ENCODE measurements at regions not wholly inside any gene's neighbourhood (a gene's known extent, or its start where the extent isn't known, plus 50 kb on each side); places are given as distances from the start of the nearest gene placed in this dataset.

DNA sequence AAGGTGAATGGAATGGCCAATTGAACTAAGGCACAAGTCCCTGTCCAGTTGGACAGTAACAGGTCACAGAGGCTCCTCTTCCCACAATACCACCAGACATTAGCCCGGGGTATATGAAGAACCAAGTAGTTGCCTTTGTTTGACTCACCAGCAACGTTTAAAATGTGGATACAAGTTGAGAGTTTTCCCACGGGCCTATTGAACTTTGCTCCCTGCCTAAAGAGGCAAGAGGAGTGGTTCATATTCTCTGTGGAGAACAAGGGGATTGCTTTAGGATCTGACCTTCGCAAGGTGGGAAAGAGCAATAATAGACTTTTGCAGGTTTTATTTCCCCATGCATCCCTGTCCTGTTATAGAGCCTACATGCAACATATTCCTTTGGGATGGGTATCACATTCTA, 177.2 kb downstream of the POU4F1 start:
- no peak for DNase-seq

DNA sequence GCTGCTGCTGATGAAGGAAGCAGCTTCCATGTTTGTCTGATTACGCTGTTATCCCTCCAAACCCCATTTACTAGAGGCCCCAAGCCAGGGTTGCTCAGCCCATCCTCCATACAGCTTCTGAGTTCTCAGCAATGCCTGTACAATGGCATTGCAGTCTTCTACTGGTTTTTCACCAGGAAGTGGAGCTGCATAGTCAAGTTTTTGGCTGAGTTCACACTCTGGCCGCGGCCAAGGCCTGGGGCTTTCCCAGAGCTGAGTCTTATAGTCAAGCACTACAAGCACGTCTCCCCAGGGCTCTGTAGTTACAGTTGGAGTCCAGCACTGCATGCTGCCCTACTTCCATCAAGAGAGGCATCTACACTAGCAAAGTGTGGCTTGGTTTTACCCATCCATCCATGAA, 182.5 kb downstream of the POU4F1 start:
- DNase-seq = peak in 17 of 56 donors; percentile 3 to 51 (median 19)

DNA sequence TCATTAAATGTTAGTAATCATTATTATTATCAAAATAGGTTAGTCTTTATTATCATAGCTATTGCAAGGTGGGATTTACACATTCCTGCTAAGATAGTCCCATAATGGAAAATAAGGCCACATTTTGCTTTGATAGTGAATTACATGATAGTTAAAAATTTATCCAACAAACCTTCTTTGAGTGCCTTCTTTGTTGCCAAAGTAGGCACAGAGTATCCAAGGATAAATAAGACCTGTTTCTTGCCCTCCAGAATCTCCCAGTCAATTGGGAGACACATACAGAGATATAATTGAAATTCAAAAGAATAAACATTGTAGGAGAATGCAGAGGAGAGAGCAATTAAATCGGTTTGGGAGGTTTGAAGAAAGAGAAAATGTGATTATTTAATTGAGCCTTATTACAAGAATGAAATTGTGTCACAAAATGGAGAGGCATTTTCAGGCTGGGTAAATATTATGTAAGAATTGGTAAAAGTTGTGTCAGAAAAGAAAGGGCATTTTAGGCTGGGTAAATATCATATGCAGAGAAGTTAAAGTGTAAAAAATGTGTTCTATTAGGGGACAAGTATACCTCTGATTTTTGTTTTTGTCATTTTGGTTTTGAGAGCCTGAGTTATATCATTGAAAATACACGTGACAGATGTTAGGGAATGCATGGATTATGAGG, 189.3 kb downstream of the POU4F1 start:
- no peak for DNase-seq

DNA sequence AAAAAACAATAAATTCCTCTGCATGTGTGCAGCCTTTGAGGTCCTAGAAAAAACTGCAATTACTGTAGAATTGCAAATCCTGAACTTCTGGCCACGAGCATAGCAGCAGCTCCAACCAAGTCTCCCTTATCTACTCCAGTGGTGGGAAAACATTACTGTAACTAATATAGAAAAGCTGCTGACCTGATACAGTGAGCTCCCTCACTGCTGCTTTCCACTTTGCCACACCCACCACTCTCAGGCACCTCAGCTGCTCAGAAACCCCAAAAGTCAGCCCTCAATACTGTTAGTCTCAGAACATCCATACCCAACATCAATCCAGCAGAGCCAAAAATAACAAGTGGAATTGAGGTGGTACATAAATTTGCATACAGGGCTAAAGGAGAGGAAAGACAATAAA, 192.5 kb downstream of the POU4F1 start:
- DNase-seq = no peak

DNA sequence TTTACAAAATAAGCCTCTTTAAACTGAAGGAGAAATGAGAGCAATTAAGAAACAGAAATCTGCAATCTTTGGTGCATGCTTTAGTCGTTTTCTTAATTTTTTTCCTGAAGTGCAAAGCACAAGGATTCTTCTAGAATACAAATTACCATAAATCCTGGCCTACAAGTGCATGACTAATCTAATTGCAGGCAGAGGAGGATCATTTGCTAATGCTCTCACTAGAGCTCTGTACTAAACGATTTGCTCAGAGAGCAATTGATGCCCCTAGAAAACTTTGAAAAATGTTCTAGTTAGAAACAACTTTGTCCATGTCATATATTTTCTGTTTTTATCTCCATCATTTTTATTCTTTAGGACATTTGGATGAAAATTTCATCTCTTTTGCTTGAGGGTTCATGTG, 193.2 kb downstream of the POU4F1 start:
- DNase-seq = peak in 1 of 56 donors; percentile 20

DNA sequence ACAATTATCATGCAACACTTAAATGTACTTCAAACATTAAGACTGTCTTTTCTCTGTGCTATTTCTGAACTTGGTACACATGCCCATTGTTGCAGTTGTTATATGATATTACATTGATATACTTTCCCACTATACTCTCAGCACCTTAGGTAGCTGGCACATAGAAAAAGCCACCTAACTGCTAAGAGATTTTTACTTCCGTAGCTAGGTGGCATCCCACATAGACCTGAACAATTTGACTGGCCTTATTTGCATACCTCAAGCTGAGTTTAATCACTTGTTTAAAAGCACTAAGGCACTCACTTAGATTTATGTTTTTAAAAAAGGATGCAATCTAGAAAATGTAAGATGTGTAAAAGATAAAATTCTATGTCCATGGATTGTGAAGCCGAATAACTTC, 194.2 kb downstream of the POU4F1 start:
- DNase-seq = peak in 1 of 56 donors; percentile 22

DNA sequence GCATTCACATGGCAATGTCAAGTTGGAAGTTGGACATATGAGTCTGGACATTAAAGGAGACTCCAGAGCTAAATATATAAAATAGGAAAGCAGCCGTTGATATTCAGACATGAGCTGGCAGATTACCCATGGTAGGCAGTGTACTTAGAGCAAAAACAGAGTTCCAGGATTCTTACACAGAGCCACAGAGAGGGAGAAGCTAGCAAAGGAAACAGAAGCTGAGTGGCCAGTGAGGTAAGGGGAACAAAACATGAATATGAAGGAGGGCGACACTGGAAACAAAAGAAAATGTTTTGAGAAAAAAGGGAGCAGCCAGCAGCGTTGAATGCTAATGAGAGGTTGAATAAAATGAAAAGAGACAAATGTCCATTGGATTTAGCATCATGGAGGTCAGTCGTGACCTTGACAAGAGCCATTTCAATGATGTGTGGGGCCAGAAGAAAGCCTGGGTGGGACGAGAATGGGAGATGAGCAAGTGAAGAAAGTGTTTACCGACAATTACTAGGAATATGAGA, 198.4 kb downstream of the POU4F1 start:
- no peak for DNase-seq

DNA sequence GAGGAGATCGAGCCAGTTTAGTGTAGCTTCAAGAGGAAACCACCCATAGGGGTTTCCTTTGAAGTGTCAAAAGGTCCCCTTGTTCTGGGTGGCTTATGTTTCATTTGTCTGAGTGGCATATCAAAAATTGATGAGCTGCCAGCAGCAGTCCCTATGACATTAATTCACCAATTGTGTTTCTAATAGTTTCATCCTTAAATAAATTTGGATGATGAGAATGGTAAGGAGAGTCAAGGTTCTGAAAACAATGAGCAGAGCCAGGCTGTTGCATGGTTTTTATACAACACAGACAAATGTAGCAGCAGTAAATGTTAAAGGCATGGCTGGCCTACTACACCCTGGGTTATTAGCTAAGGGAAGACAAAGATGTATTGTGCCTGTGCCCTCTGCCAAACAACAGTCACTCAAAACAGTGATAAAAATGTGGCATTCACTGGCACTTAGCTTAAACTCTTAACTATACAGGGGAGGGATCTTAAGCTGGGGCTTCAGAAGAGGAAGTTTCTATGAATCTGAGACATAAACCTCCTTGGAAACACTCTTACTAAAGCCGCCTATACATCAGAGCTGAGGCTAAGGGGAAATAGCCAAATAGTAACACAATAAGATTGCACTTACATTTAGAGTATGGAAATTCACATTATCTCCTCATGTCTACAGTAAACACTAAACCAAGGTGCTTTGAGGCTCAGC, 200.5 kb downstream of the POU4F1 start:
- DNase-seq = no peak

DNA sequence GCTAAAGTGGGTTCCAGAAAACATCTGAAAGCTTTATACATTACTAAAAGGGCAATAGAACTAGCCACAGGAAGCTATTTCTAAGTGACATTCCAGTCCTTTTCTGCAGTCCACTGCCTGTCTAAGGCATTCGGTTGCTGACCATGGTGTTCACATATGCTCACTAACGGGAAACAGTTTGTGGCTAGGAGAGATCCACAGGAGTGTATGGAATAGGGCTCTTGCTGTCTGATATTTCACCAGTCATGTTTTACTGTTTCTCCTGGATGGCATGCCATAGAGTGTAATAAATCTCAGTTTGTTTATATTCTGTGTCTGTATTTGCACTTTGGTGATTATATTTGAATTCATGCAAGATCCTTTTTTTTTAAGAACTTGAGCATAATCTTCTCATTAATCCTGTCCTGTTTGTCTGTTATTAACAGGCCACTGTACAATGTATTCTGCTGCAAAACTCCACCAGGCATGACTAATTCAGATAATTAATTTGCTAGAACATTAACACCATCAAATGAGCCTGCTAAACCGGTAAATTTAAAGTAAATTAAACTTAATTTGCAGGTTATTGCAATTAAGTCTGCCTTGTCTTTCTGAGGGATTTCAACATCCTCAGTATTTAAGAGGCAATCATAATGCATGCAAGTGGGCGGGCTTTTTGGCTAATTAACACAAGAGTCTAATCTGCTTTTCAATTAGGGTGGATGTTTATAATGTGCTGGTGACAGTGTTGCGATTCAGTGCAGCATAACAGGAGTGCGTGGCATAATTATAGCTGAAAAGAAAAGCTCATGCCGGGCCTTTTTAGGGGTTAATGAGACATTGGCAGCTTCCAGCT, 201.3 kb downstream of the POU4F1 start:
- DNase-seq = peak in 4 of 56 donors; percentile 7 to 48 (median 28)

DNA sequence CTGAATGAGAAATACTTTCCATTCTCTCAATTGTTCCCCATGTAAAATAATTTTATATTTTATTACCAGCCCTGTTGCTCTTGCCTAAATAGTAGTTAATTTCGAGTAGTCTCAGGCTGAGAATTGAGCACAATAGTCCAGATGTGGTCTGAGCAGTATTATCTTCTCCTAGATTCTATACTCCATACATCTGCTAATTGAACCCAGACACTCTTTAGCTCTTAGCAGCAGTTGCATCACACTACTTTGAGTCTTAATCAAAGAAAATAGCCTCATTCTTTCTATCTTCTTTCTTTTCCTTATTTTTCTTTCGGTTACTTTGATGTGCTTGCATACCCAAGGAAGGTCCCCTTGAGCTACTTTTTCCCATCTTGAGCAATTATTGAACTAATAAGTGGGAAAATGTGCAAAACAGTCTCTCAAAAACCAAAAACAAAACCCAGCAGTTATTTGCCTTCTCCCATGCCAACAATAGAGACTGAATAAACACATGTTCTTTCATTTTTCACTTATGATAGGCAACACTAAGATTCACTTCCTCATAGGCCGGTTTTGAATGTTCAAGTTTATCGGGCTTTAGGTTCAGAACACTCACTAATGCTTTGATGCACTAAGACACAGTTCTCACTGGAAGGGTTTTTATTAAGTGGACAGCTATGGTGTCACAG, 204.5 kb downstream of the POU4F1 start:
- DNase-seq = no peak

DNA sequence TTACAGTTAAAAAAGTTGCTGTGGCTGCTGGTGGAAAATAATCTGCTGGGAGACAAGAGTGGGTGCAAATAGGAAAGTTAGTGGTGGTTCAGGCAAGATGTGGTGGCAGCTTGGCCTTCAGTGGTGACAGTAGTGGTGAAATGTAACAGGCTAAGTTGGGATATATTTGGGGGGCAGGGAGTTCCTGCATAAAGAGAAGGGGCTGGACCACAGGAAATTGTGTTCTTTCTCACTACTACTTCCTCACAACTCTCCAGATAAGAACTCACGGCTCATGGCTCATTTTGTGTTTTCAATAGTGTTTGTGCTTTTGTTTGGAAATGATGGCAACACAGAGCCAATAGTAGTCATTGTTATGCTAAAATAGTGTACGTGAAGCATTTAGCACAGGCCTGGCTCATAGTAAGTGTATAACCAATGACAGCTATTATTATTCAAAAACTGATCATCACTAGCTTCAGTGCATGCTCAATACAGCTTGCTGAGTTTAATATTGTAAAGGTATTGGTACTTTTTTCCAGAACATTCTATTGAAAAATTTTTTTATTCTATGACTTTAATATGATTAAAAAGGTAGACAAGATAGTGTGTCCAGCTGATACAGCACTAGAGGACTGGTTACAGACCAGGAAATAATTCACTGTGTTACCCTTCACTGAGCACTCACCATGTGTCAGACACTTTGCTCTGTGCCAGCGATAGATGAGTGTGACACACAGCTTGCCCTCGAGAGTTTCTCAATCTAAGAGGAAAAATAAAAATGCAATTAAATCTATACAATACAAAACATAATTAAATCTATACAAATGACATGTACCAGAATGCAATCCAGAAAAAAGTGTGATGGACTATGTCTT, 209.8 kb downstream of the POU4F1 start:
- DNase-seq = no peak

DNA sequence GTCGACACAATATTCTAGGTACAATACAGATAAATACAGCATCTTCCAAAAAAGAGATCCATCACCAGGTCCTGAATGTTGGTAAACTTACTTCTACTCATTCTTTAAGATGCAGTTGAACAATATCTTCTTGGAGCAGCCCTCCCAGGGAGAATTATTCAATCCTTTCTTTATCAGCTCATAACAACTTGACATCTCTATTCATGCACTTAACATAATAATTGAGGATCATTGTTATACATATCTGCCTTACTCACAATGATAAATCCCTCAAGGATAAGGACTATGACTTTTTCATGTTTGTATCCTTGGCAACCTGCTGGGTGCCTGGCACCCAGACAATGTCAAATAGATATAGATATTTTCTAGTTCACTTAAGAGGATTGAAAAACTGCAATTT, 219.5 kb downstream of the POU4F1 start:
- no peak for DNase-seq

DNA sequence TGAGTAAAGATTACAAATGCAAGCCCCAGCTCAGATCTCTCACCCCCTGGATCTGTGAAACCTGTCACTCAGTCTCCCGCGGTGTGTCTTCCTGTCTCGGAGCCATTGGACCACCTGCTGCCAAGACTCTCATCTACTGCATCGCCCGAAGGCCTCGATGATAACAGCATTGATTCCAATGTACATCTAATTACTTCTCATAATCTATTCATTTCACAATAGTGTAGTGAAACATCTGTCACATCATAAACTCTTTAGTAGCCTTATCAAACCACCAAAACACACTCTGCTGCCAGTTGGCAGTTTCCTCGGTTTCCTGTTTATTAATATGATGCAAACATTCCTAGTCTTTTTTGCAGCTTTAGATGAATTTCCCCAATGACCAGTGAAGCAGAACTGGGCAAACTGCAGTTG, 220.3 kb downstream of the POU4F1 start:
- DNase-seq = no peak

DNA sequence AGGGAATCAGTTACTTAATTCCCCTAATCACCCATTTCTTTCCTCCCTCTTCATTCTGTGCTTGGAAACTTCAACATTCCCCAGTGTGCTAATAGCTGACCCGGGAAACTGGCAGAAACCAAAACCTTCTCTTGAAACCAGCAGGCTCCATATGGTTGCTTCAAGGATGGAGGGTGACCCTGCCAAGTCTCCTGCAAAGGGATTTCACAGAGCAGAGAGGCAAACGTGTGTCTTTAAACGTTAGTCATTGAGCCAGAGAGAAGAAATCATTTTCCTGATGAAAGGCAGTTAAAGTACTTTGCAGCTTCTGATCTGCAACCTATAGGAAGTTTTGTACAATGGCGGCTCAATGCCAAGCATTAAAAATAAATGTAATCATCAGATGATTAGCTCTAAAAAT, 220.9 kb downstream of the POU4F1 start:
- no peak for DNase-seq

DNA sequence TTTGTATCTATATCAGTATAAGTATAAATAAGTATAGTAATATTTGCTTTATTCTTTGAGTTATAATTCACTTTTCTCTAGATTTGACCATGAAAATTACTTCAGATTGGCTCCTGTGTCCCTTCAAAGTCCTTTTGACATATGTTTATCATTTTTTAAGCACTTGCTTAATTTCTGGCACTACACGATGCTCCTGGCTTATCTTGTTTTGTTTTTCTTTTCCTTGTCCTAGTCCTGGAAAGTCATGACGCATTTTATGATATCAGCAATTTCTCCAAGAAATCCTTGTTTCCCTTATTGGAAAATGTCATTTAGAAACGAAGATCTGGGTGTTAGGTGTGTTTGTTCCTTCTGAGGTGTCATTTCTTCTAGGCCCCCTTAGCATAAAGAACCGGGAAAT, 226.5 kb downstream of the POU4F1 start:
- DNase-seq = no peak

DNA sequence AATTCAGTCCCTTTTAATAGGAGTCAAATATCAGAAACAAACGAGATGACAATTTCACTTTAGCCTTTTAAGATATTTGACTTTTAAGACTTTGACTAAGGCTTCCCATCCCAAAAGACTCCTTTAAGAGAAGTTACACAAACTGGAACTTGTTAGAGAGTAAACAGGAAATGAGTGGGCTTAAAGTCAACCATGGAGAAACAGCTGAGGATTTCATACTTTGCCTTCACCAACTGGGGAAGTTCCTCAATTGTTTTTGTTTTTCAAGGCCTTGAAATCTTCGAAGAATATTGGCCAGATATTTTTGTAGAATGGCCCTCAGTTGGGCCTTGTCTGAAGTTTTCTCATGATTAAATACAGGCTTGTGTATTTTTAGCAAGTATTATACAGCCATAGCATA, 227.3 kb downstream of the POU4F1 start:
- no peak for DNase-seq

DNA sequence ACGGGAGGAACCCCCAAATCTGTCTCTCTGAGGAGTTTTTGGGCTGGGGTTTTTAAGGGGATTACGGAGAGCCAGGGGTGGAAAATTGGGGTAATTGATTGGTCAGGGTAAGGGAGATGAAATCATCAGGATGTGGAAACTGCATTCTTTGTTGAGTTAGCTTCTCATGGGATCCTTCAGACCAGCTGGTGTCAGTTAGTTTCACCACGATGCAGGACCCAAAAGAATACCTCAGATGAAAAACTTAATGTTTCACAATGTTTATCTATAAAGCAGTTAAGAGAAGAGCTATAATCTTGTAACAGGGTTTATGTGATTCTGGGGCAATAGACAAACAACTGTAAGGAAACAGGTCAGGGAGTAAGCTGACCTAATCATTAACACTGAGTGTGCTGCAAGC, 230.8 kb downstream of the POU4F1 start:
- no peak for DNase-seq

DNA sequence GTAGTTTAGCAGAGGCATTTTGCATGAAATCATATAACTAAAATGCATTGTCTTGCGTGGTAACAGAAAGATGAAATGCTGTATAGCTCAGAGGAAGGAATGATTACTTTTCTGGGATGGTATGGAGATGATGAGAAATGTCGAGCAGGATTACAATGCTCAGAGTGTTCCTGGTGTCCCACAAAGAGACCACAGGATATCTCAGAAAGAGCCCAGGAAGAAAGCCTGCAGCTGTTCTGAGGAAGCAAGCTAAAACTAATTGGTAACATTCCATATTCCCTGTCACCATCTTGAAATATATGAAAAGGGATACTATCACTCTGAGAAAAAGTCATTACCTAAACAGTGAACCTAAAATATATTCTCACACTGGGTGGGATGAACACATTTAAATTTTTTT, 233.1 kb downstream of the POU4F1 start:
- DNase-seq = no peak

DNA sequence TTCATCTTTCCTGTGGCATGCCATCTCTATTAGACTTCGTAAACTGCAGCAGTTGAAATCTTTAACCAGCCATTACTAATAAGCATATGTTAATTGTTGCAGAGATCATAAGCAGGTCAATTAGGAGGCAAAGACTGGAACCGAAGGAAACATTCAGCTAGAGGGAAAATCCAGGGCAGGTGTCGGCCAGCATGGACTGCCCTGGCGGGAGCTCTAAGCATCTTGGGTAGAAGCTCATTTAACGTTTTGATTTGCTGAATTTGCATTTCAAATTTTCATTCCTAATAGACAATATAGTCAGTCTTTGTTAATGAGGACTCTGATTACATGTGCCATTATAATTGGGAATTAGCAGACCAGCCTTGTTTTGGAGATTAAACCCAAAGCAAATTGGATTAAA, 238.6 kb downstream of the POU4F1 start:
- no peak for DNase-seq

DNA sequence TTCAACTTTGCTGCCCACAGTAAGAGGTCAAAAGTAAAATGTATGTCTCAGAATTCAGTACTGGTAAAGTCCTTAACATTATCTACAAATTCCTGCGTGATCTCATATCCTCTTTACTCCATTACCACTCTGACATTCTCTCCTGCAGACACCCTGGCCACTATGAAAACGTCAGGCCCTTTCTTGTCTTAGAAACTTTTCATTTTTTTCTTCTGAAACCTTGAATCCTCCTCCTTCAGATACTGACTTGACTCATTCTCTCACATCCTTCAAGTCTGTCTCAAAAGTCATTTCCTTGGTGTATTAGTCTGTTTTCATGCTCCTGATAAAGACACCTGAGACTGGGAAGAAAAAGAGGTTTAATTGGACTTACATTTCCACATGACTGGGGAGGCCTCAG, 262.3 kb downstream of the POU4F1 start:
- no peak for DNase-seq

DNA sequence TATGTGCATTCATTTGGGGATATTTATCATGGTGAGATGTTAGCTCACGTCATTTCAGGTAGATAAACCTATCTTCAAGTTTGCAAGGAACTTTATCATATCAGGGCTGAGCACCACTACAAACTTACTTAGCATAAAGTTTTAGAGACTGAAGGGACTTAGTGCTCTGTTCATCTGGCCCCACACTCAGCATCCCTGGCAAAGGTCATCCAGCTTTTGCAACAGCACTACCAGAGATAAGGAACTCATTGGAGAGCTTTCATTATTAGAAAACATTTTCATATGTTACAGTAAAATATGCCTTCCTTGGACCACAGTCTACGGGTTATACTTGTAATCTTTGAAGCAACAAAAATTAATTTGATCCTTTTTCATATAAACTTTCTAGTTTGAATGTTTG, 263.4 kb downstream of the POU4F1 start:
- DNase-seq = no peak
